K562 (cell line): ENCODE measurements at regions not wholly inside any gene's neighbourhood (a gene's known extent, or its start where the extent isn't known, plus 50 kb on each side); places are given as distances from the start of the nearest gene placed in this dataset.

Experiments used
- COPS2 ChIP-seq: fragments of 450-650 bp; conservative IDR thresholded peaks from 2 replicates; pipeline ENCODE4 v1.6.1; 2016; ENCODE audit warnings: mild to moderate bottlenecking, moderate library complexity
- TF ChIP-seq, protein P1 (sequence below): fragments of 450-650 bp; IDR thresholded peaks from 2 replicates; pipeline ENCODE4 v1.6.1; 2016; ENCODE audit warnings: mild to moderate bottlenecking, moderate library complexity

DNA sequence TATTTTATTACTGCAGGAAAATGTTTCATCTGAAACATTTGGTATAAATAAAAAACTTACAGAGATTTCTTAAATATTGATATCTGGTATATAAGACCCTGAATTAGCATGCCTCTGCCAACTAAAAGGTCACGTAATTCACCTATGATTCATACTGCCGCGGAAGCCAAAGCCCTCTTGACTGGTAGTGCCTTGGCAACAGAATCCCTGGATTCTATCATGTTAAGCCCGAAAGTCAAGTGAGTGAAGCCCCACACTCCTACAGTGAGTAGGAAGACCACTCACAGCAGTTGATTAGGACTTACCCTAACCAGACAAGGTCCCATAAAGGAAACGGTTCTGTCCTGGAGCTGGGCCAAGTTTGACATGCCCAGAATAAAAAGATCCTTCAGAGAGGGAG lies 175.6 kb upstream of the NREP start (continued):
- TF ChIP-seq, protein P1, sequence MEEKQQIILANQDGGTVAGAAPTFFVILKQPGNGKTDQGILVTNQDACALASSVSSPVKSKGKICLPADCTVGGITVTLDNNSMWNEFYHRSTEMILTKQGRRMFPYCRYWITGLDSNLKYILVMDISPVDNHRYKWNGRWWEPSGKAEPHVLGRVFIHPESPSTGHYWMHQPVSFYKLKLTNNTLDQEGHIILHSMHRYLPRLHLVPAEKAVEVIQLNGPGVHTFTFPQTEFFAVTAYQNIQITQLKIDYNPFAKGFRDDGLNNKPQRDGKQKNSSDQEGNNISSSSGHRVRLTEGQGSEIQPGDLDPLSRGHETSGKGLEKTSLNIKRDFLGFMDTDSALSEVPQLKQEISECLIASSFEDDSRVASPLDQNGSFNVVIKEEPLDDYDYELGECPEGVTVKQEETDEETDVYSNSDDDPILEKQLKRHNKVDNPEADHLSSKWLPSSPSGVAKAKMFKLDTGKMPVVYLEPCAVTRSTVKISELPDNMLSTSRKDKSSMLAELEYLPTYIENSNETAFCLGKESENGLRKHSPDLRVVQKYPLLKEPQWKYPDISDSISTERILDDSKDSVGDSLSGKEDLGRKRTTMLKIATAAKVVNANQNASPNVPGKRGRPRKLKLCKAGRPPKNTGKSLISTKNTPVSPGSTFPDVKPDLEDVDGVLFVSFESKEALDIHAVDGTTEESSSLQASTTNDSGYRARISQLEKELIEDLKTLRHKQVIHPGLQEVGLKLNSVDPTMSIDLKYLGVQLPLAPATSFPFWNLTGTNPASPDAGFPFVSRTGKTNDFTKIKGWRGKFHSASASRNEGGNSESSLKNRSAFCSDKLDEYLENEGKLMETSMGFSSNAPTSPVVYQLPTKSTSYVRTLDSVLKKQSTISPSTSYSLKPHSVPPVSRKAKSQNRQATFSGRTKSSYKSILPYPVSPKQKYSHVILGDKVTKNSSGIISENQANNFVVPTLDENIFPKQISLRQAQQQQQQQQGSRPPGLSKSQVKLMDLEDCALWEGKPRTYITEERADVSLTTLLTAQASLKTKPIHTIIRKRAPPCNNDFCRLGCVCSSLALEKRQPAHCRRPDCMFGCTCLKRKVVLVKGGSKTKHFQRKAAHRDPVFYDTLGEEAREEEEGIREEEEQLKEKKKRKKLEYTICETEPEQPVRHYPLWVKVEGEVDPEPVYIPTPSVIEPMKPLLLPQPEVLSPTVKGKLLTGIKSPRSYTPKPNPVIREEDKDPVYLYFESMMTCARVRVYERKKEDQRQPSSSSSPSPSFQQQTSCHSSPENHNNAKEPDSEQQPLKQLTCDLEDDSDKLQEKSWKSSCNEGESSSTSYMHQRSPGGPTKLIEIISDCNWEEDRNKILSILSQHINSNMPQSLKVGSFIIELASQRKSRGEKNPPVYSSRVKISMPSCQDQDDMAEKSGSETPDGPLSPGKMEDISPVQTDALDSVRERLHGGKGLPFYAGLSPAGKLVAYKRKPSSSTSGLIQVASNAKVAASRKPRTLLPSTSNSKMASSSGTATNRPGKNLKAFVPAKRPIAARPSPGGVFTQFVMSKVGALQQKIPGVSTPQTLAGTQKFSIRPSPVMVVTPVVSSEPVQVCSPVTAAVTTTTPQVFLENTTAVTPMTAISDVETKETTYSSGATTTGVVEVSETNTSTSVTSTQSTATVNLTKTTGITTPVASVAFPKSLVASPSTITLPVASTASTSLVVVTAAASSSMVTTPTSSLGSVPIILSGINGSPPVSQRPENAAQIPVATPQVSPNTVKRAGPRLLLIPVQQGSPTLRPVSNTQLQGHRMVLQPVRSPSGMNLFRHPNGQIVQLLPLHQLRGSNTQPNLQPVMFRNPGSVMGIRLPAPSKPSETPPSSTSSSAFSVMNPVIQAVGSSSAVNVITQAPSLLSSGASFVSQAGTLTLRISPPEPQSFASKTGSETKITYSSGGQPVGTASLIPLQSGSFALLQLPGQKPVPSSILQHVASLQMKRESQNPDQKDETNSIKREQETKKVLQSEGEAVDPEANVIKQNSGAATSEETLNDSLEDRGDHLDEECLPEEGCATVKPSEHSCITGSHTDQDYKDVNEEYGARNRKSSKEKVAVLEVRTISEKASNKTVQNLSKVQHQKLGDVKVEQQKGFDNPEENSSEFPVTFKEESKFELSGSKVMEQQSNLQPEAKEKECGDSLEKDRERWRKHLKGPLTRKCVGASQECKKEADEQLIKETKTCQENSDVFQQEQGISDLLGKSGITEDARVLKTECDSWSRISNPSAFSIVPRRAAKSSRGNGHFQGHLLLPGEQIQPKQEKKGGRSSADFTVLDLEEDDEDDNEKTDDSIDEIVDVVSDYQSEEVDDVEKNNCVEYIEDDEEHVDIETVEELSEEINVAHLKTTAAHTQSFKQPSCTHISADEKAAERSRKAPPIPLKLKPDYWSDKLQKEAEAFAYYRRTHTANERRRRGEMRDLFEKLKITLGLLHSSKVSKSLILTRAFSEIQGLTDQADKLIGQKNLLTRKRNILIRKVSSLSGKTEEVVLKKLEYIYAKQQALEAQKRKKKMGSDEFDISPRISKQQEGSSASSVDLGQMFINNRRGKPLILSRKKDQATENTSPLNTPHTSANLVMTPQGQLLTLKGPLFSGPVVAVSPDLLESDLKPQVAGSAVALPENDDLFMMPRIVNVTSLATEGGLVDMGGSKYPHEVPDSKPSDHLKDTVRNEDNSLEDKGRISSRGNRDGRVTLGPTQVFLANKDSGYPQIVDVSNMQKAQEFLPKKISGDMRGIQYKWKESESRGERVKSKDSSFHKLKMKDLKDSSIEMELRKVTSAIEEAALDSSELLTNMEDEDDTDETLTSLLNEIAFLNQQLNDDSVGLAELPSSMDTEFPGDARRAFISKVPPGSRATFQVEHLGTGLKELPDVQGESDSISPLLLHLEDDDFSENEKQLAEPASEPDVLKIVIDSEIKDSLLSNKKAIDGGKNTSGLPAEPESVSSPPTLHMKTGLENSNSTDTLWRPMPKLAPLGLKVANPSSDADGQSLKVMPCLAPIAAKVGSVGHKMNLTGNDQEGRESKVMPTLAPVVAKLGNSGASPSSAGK, result no peak
- no peak for TF ChIP-seq COPS2
